ENCODE measurements at regions not wholly inside any gene's neighbourhood (a gene's known extent, or its start where the extent isn't known, plus 50 kb on each side); places are given as distances from the start of the nearest gene placed in this dataset.
"Not testable (repeated sequence)": the region's sequence is repeated elsewhere in the genome, so short reads cannot be mapped to it uniquely, and the experiment has no call there.

DNA sequence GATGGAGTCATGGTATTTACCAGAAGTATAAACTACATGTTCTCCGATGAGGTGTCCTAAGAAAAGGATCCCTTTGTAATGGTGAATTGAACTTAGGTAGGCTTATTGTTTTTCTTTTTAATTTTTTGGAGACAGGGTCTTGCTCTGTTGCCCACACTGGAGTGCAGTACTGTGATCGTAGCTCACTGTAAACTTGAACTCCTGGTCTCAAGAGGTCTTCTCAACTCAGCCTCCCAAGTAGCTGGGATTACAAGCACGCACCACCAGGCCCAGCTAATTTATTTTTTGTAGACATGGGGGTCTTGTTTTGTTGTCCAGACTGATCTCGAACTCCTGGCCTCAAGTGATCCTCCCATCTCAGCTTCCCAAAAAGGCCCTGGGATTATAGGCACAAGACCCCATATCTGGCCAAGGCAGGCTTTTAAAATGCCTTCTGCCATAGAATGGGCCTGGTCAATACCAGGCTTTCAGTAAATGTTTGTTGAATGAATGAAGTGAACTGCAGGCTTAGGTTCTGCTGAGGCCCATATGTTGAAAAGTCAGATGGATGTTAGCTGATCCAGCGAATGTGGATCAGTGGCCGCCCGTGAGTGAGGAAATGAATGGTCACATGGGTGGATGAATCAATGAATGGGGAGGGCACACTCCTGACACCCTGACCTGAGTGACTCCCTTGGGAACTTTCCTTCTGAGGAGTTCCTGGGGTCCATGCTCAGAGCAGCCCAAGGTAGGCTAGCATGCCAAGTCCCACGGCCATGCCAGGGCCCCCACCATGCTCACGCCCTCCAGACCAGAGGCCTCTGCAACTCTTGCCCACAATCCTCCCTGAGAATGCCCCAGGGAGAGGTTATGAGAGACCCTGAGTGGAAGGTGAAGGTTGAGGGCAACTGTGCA is 118.0 kb upstream of the MYCN start:
- TF ChIP-seq, protein P1, sequence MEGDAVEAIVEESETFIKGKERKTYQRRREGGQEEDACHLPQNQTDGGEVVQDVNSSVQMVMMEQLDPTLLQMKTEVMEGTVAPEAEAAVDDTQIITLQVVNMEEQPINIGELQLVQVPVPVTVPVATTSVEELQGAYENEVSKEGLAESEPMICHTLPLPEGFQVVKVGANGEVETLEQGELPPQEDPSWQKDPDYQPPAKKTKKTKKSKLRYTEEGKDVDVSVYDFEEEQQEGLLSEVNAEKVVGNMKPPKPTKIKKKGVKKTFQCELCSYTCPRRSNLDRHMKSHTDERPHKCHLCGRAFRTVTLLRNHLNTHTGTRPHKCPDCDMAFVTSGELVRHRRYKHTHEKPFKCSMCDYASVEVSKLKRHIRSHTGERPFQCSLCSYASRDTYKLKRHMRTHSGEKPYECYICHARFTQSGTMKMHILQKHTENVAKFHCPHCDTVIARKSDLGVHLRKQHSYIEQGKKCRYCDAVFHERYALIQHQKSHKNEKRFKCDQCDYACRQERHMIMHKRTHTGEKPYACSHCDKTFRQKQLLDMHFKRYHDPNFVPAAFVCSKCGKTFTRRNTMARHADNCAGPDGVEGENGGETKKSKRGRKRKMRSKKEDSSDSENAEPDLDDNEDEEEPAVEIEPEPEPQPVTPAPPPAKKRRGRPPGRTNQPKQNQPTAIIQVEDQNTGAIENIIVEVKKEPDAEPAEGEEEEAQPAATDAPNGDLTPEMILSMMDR (IDR thresholded peaks at IDR 0.05; ENCODE audit: borderline replicate concordance, insufficient read depth, low read depth, low read length): no peak
- H3K4me3 ChIP-seq (ENCODE audit: low read depth, low read length): no peak overlapping the region

DNA sequence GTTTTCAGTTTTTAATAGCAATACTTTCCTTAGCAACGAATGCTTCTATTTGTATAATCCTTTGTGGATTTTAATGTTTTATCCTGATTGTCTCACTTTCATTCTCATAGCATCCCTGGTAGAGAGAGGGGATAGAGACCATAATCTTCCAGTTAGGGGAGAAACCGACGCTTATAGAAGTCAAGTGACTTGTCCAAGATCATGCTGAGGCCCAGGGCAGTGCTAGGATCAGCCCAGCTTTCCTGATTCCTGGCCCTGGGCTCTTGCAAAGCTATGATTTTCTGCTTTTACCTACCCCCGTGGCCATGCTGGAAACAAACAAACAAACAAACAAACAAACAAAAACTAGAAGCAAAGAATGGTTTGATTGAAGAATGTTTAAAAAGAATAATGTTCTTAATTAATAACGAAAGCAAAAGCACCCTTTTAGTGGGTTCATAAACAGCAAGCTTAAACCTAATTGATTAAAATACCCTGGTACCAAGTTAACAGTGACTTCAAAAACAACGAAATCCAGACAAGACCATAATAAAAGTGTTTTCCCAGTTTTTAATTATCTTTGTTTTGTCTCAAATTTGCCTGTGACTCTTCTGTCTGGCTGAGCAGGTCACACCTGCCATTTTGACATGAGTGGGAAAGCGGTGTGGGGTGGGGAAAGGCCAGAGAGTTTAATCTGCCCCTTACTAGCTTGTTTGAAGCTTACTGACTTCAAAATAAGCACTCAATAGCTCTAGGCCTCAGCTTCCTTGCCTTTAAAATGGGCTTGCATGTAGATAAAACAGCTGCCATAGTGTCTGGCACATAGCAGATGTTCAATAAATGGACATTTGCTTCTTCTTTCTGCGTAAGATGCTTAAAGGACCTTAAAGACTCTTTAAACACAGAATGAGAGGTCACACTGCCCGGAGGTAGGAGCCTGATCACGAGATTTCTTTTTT is 116.6 kb upstream of the MYCN start:
- no peak overlapping the region for H3K4me3 ChIP-seq (ENCODE audit: low read depth, low read length)
- TF ChIP-seq, protein P1 (IDR thresholded peaks at IDR 0.05; ENCODE audit: borderline replicate concordance, insufficient read depth, low read depth, low read length): no peak

DNA sequence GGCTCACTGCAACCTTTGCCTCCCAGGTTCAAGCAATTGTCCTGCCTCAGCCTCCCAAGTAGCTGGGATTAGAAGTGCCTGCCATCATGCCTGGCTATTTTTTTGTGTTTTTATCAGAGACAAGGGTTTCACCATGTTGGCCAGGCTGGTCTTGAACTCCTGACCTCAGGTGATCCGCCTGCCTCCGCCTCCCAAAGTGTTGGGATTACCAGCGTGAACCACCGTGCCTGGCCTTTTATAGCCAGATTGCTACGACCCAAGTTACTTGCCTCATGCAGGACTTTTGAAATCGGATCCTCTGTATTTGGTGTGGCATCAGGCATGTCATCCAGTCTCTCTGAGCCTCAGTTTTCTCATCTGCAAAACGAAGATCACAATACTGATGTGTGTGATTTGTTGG is 115.9 kb upstream of the MYCN start:
- H3K4me3 ChIP-seq (ENCODE audit: low read depth, low read length): not testable (repeated sequence)

DNA sequence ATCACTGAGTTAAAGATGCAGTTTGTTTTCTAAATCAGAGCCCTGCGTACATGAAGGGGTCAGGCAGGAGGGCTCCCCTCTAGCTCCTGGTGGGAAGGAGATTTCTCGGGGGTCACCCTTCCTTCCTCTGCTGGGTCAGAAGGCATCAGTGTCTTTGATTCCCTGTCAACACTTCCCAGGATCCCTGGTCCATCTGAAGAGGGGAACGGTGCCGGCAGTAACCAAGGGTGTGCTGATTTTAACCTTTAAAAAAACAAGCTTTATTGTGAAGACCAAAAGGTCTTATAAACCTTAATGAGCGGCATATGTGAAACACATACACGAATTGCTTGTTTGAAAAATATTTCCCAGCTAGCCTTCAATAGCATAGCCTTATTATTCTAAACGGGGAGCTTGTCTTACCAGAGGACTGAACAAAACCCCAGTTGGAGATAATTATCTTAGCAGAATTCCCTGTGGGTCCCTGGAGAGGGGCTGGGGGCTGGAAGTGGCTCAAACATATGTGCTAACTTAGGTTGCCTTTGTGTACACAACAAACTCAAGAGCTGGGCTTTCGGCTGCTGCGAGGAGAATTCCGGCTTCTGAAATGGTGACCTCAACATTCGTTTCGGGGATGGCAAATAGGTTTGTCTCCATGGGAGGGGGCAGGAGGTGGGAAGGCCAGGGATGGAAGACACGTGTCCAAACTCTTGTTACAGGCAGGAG is 114.9 kb upstream of the MYCN start:
- H3K4me3 ChIP-seq (ENCODE audit: low read depth, low read length): no peak overlapping the region
- TF ChIP-seq, protein P1 (IDR thresholded peaks at IDR 0.05; ENCODE audit: borderline replicate concordance, insufficient read depth, low read depth, low read length): no peak

DNA sequence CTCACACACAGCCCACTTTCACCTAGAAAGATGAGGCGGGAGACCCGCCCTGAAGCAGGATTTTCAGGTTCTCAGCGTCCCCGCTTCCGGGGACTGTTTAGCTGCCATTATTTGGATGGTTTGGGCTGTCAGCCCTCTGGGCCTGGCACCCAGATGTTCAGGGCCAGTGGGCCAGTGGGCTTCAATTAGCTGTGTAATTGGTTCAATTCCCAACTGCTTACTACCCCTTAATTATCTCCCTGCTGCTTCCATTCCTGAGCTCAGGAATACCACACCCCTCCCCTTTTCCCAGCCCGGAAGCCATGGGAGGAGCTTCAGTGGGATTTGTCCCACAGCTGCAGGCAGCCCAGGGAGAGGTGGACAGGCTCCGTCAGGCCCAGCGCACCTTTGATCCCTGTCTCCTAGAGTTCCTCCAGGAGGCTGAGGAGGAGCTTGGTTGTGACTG is 114.1 kb upstream of the MYCN start:
- no peak overlapping the region for H3K4me3 ChIP-seq (ENCODE audit: low read depth, low read length)

DNA sequence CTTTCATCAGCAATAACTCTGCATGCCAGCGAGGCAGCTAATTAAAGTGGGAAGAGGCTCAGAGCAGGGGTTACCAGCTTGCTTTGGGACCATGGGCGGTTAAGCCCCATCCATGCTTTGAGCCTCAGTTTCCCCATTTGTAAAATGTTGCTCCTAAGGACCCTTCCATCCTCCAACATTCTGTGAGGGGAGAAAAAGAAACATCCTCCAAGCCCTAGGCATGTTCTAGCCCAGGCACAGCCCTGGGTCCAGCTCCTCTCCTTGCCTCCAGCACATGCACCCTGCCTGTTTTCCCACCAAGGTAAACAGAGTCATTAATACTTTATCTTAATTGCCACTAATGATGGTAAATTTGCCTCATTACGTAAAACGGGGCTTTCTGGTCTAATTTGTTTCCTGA is 113.3 kb upstream of the MYCN start:
- TF ChIP-seq, protein P1 (IDR thresholded peaks at IDR 0.05; ENCODE audit: borderline replicate concordance, insufficient read depth, low read depth, low read length): no peak
- H3K4me3 ChIP-seq (ENCODE audit: low read depth, low read length): no peak overlapping the region

More for the DNA sequence above, 114.1 kb upstream of the MYCN start:
- TF ChIP-seq, protein P1 (IDR thresholded peaks at IDR 0.05; ENCODE audit: borderline replicate concordance, insufficient read depth, low read depth, low read length): no peak

DNA sequence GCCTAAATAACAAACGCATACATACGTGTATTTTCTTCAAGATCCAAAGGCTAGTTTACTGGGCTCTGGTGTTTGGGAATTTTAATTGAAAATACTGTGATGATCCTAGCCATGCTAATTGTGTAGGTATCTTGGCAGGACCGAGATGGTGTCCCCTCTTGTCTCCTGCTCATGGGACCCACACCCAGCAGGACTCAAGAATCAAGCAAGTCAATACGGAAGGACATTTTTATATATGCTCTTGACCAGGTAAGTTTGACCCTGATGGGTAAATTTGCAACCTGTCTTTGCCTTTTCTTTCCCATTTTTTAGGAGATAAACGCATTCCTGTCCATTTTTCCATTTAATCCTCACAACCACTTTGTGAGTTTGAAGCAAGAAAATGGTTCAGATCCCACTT is 111.8 kb upstream of the MYCN start:
- TF ChIP-seq, protein P1 (IDR thresholded peaks at IDR 0.05; ENCODE audit: borderline replicate concordance, insufficient read depth, low read depth, low read length): no peak
- no peak overlapping the region for H3K4me3 ChIP-seq (ENCODE audit: low read depth, low read length)

Measured in GM12875 (cell line).